Neural cell (in vitro differentiated cells): ENCODE measurements at regions not wholly inside any gene's neighbourhood (a gene's known extent, or its start where the extent isn't known, plus 50 kb on each side); places are given as distances from the start of the nearest gene placed in this dataset.

Experiments used
- H2AFZ ChIP-seq: fragments of 200-600, 300-800 bp; sonication (generic), shearing (Covaris generic); 2 replicates; pipeline ENCODE4 v1.6.0; 2014; ENCODE audit warnings: low read depth, mild to moderate bottlenecking, antibody characterized with exemption, low read length, moderate library complexity
- H3F3A ChIP-seq: fragments of 200-600 bp; shearing (Covaris generic); 2 replicates; pipeline ENCODE4 v1.6.1; 2016; ENCODE audit warnings: mild to moderate bottlenecking, moderate library complexity, mixed read lengths, antibody characterized with exemption, low read length; ENCODE audit not compliant: insufficient read depth, poor library complexity, severe bottlenecking
- H3K27ac ChIP-seq: fragments of 200-600, 300-800 bp; sonication (generic), shearing (Covaris generic); 2 replicates; pipeline ENCODE4 v1.5.1; 2014; ENCODE audit warnings: mild to moderate bottlenecking, low read length, moderate library complexity
- H3K27me3 ChIP-seq: fragments of 300-800, 200-600 bp; sonication (generic), shearing (Covaris generic); 2 replicates; pipeline ENCODE4 v1.6.0; 2014; ENCODE audit warnings: mild to moderate bottlenecking, low read depth, low read length, moderate library complexity; ENCODE audit not compliant: insufficient read depth
- H3K36me3 ChIP-seq: fragments of 300-800, 200-600 bp; sonication (generic), shearing (Covaris generic); 2 replicates; pipeline ENCODE4 v1.5.1; 2014; ENCODE audit warnings: mild to moderate bottlenecking, antibody characterized with exemption, low read length, moderate library complexity; ENCODE audit not compliant: insufficient read depth
- H3K4me2 ChIP-seq: fragments of 300-800, 200-600 bp; sonication (generic), shearing (Covaris generic); 2 replicates; pipeline ENCODE4 v1.6.0; 2014; ENCODE audit warnings: mild to moderate bottlenecking, low read length
- H3K4me3 ChIP-seq: fragments of 300-800, 200-600 bp; sonication (generic), shearing (Covaris generic); 2 replicates; pipeline ENCODE4 v1.5.1; 2014; ENCODE audit warnings: mild to moderate bottlenecking, low read length, moderate library complexity
- H3K79me2 ChIP-seq: fragments of 200-600 bp; shearing (Covaris generic); replicated peaks from 2 replicates; pipeline ENCODE4 v1.6.0; 2014; ENCODE audit warnings: mild to moderate bottlenecking, low read length, moderate library complexity; ENCODE audit not compliant: insufficient read depth
- H3K9ac ChIP-seq: fragments of 300-800, 200-600 bp; sonication (generic), shearing (Covaris generic); 2 replicates; pipeline ENCODE4 v1.6.1; 2016; ENCODE audit warnings: mild to moderate bottlenecking, low read length, mixed read lengths
- H3K9me2 ChIP-seq: fragments of 200-600 bp; shearing (Covaris generic); 2 replicates; pipeline ENCODE4 v1.6.1; 2016; ENCODE audit warnings: mild to moderate bottlenecking, low read length, mixed read lengths; ENCODE audit not compliant: insufficient read depth
- H3K9me3 ChIP-seq: fragments of 200-600, 300-800 bp; sonication (generic), shearing (Covaris generic); 2 replicates; pipeline ENCODE4 v1.6.1; 2016; ENCODE audit warnings: mild to moderate bottlenecking, mixed run types, low read length, moderate library complexity, mixed read lengths
- H4K20me1 ChIP-seq: fragments of 200-600 bp; shearing (Covaris generic); 2 replicates; pipeline ENCODE4 v1.6.1; 2016; ENCODE audit warnings: mild to moderate bottlenecking, mixed run types; ENCODE audit not compliant: insufficient read depth
- CTCF ChIP-seq: fragments of 450-650 bp; IDR thresholded peaks from 2 replicates; pipeline ENCODE4 v1.5.1; 2014; ENCODE audit warnings: antibody characterized with exemption, mild to moderate bottlenecking, moderate library complexity; ENCODE audit not compliant: poor library complexity, severe bottlenecking
- EP300 ChIP-seq: fragments of 450-650 bp; conservative IDR thresholded peaks from 2 replicates; pipeline ENCODE4 v1.6.1; 2014; ENCODE audit warnings: antibody characterized with exemption, mild to moderate bottlenecking, moderate library complexity; ENCODE audit not compliant: poor library complexity, severe bottlenecking
- EZH2 ChIP-seq: fragments of 200-600, 300-800 bp; shearing (Covaris generic), sonication (generic); IDR thresholded peaks from 2 replicates; pipeline ENCODE4 v1.6.1; 2014; ENCODE audit warnings: antibody characterized with exemption, low read length, borderline replicate concordance, mild to moderate bottlenecking; ENCODE audit not compliant: insufficient read depth, poor library complexity, severe bottlenecking
- MXI1 ChIP-seq: fragments of 450-650 bp; conservative IDR thresholded peaks from 2 replicates; pipeline ENCODE4 v1.6.1; 2014; ENCODE audit warnings: antibody characterized with exemption, mild to moderate bottlenecking; ENCODE audit not compliant: poor library complexity, severe bottlenecking
- POLR2AphosphoS5 ChIP-seq: IDR thresholded peaks from 2 replicates; pipeline ENCODE4 v1.6.1; 2012
- REST ChIP-seq: IDR thresholded peaks from 2 replicates; pipeline ENCODE4 v1.6.1; 2012; ENCODE audit warnings: borderline replicate concordance
- SMC3 ChIP-seq: fragments of 450-650 bp; conservative IDR thresholded peaks from 2 replicates; pipeline ENCODE4 v1.6.1; 2014; ENCODE audit warnings: antibody characterized with exemption, mild to moderate bottlenecking, moderate library complexity; ENCODE audit not compliant: poor library complexity
- TAF1 ChIP-seq: IDR thresholded peaks from 2 replicates; pipeline ENCODE4 v1.6.1; 2012; ENCODE audit warnings: low read depth

- H4K20me1 ChIP-seq, result no peaks in the 10 kb centered on the region
- H3K27ac ChIP-seq, result no peak overlapping the region
- no peak overlapping the region for H3K9ac ChIP-seq
- H3K27me3 ChIP-seq, result no peaks in the 10 kb centered on the region
- H3K4me2 ChIP-seq, result no peak overlapping the region
- H3K9me3 ChIP-seq, result peaks cover 4% of the 10 kb centered on the region
- no peak overlapping the region for H2AFZ ChIP-seq
- no peaks in the 10 kb centered on the region for H3K9me2 ChIP-seq
- no peaks in the 10 kb centered on the region for H3K79me2 ChIP-seq
- no peak overlapping the region for H3K4me3 ChIP-seq
- TF ChIP-seq EZH2 (no peak), MXI1 (no peak), REST (no peak), TAF1 (no peak), POLR2AphosphoS5 (no peak), EP300 (no peak), CTCF (no peak), SMC3 (no peak)
- no peaks in the 10 kb centered on the region for H3F3A ChIP-seq
- no peaks in the 10 kb centered on the region for H3K36me3 ChIP-seq
These were observed 307.1 kb downstream of the TMEM114 start for GRCh38 chr16:8283195-8283594.

- Histone ChIP-seq H3K9ac (no peak overlapping the region), H4K20me1 (no peaks in the 10 kb centered on the region), H3K36me3 (no peaks in the 10 kb centered on the region), H3K27ac (no peak overlapping the region), H3K79me2 (no peaks in the 10 kb centered on the region), H3K9me2 (no peaks in the 10 kb centered on the region), H3K9me3 (no peaks in the 10 kb centered on the region), H2AFZ (no peak overlapping the region), H3F3A (no peaks in the 10 kb centered on the region), H3K4me2 (no peak overlapping the region), H3K27me3 (no peaks in the 10 kb centered on the region), H3K4me3 (no peak overlapping the region)
- TF ChIP-seq POLR2AphosphoS5 (peak; percentile 19), REST (no peak)
These were observed 312.2 kb downstream of the TMEM114 start for GRCh38 chr16:8278031-8278580.
